HEK293T (cell line): ENCODE measurements at regions not wholly inside any gene's neighbourhood (a gene's known extent, or its start where the extent isn't known, plus 50 kb on each side); places are given as distances from the start of the nearest gene placed in this dataset.

Experiments
- BHLHE40 ChIP-seq: fragments of 450-650 bp; IDR thresholded peaks from 2 replicates; pipeline ENCODE4 v1.6.1; 2016; ENCODE audit warnings: mild to moderate bottlenecking, moderate library complexity, borderline replicate concordance
- ELF4 ChIP-seq: fragments of 450-650 bp; IDR thresholded peaks from 2 replicates; pipeline ENCODE4 v1.6.1; 2017; ENCODE audit warnings: antibody characterized with exemption
- FOXA1 ChIP-seq: fragments of 450-650 bp; IDR thresholded peaks from 2 replicates; pipeline ENCODE4 v1.6.1; 2016; ENCODE audit warnings: mild to moderate bottlenecking
- FOXK2 ChIP-seq: fragments of 450-650 bp; IDR thresholded peaks from 2 replicates; pipeline ENCODE4 v1.6.1; 2016; ENCODE audit warnings: mild to moderate bottlenecking
- NFRKB ChIP-seq: fragments of 450-650 bp; IDR thresholded peaks from 2 replicates; pipeline ENCODE4 v1.6.1; 2016; ENCODE audit warnings: mild to moderate bottlenecking, moderate library complexity
- SP1 ChIP-seq: fragments of 450-650 bp; IDR thresholded peaks from 2 replicates; pipeline ENCODE4 v1.6.1; 2017
- TARDBP ChIP-seq: fragments of 450-650 bp; IDR thresholded peaks from 2 replicates; pipeline ENCODE4 v1.6.1; 2016
- ZNF384 ChIP-seq: fragments of 450-650 bp; IDR thresholded peaks from 2 replicates; pipeline ENCODE4 v1.6.1; 2016
- TF ChIP-seq, protein P1 (sequence below): fragments of 450-650 bp; IDR thresholded peaks from 2 replicates; pipeline ENCODE4 v1.6.1; 2016

DNA sequence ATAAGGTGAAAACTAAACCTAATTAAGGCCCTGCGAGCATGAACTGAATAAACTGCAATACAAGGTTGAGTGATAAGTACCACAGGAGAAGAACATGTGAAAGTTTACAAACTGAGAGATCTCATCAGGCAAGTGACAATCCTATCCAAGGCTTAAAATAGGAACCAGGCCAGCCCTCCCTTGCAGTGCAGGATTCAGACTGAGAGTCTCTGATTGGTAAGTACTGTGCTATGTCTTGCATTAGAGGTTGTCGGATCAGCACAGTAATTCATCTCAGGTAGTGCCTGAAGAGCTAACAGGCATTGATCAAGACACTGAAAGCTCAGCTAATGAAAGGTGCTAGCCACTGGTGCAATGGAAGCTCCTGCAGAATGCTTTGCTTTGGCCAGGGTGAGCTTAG lies 801.7 kb upstream of the ID2 start:
- TF ChIP-seq SP1, result no peak
- no peak for TF ChIP-seq FOXK2
- no peak for TF ChIP-seq NFRKB
- TF ChIP-seq ELF4, result no peak
- TF ChIP-seq, protein P1, sequence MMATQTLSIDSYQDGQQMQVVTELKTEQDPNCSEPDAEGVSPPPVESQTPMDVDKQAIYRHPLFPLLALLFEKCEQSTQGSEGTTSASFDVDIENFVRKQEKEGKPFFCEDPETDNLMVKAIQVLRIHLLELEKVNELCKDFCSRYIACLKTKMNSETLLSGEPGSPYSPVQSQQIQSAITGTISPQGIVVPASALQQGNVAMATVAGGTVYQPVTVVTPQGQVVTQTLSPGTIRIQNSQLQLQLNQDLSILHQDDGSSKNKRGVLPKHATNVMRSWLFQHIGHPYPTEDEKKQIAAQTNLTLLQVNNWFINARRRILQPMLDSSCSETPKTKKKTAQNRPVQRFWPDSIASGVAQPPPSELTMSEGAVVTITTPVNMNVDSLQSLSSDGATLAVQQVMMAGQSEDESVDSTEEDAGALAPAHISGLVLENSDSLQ, result no peak
- no peak for TF ChIP-seq ZNF384
- TF ChIP-seq BHLHE40, result no peak
- TF ChIP-seq FOXA1, result no peak
- TF ChIP-seq TARDBP, result no peak
